NCI-H2196 treated with DMSO at 0.1 percent for 48 hours (cell line): ENCODE measurements at regions not wholly inside any gene's neighbourhood (a gene's known extent, or its start where the extent isn't known, plus 50 kb on each side); places are given as distances from the start of the nearest gene placed in this dataset.
"Not testable (repeated sequence)": the region's sequence is repeated elsewhere in the genome, so short reads cannot be mapped to it uniquely, and the experiment has no call there.

Experiments used
- DNase-seq: peaks from one replicate; lab custom pipeline; 2025; ENCODE audit not compliant: unreplicated experiment; lab: John Stamatoyannopoulos, UW

DNA sequence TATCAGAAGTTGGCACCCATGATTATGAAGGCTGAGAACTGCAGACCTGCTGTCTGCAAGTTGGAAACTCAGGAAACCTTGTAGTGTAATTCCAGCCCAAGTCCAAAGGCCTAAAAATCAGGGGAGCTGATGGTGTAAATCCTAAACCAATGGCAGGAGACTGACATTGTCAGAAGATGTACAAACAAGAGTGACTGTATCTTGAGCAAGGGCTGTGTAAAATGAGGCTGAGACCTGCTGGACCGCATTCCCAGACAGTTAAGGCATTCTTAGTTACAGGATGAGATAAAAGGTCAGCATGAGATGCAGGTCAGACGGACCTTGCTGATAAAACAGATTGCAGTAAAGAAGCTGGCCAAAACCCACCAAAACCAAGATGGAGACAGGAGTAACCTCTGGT is 147.7 kb downstream of the COG6 start:
- DNase-seq = no peak

DNA sequence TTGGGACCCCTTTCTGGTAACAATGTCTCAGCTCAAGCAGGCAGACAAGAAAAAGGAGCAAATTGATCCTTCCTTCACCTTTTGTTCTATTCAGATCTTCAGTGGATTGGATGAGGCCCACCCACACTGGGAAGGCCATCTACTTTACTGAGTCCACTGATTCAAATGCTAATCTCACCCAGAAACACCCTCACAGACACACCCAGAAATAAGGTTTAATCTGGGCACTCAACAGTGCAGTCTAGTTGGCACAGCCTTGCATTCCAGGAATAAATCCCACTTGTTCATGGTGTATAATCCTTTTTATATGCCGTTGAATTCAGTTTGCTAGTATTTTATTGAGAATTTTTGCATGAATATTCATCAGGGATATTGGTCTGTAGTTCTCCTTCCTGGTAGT is 148.4 kb downstream of the COG6 start:
- DNase-seq = no peak

DNA sequence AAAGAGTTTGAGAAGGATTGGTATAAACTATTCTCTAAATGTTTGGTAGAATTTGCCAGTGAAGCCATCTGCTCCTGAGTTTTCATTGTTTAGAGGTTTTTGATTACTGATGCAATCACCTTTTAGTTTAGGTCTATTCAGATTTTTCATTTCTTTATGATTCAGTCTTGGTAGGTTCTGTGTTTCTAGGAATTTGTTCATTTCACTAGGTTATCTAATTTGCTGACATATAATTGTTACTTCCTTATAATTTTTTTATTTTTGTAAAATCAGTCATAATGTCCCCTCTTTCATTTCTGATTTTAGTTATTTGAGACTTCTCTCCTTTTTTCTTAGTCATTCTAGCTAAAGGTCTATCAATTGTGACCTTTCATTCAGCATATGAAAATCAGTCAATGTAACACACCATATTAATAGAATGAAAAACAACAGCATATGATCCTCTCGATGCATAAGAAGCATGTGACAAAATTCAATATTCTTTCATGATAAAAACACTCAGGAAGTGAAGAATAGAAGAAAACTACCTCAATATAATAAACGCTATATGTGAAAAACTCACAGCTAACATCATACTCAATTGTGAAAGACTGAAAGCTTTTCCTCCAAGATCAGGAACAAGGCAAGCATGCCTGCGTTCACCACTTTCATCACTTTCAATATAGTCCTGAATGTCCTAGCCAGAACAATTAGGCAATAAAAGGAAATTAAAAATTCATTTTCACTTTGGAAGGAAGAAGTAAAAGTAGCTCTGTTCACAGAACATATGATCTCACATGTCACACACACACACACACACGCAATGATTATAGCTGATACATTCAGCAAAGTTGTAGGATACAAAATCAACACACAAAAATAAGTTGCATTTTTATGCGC is 149.1 kb downstream of the COG6 start:
- DNase-seq = no peak

DNA sequence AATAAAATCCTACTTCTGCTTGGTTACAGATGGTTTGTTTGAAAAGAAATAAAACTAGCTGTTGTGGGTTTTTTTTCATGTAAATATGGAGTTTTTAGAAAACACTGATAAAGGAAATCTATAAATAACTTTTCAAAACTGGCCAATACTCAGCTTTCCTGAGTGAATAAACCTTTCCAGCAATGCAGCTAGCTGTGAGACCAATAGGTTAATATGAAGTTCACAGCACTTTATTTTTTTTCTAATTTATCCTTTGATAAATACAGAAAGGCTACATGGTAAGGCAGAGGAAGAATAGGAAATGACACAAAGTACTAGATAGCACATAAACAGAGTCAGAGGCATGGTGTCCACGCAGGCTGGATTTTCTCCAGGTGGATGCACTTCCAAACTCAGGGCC is 154.0 kb downstream of the COG6 start:
- DNase-seq = no peak

DNA sequence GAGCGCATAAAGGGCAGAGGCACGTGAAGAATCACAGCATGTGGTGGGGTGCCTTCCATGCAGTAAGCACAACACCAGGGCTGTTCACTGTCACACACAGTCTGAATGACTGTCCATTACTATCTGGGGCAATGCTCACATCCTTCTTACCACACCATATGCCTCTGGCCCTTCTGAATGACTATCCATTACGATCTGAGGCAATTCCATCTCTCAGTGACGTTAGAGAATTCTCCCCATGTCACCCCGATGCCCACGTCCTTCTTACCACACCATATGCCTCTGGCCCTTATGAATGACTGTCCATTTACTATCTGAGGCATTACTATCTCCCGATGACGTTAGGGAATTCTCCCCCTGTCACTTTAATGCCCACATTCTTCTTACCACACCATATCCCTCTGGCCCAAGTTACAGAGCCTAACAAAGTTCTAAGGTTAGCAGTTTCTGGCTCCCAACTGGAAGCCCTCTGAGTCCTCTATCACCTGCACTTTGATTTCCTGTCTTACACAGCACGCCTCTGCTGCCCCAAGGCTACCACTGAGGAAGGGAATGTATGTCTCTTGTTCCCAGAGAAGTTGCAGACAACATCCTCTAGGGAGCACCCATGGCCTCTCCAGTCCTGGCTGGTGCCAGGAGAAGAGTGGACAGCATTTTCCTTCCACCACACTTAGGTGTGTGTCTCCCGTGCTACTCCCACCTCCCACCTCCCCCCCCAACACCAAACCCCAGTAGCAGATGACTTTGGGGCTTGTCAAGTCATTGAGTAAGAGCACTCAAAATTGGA is 154.8 kb downstream of the COG6 start:
- no peak for DNase-seq

DNA sequence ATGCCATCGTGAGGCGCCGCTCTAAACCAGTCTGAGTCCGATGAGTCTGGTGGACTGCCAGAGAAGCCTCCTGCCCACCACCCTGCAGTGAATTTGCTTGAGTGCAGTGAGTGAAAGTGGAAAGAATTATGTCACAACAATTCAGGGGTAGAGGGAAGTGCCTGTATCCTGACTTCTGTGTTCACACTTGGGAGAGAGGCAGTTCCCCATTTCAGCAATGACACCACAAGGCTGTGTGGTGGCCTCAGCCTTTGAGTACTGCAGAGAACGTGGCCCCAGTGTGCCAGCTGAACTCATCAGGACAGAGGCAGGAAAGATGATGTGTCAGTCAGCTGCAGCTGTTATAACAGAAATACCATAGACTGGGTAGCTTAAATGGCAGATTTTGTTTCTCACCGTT is 155.6 kb downstream of the COG6 start:
- no peak for DNase-seq

DNA sequence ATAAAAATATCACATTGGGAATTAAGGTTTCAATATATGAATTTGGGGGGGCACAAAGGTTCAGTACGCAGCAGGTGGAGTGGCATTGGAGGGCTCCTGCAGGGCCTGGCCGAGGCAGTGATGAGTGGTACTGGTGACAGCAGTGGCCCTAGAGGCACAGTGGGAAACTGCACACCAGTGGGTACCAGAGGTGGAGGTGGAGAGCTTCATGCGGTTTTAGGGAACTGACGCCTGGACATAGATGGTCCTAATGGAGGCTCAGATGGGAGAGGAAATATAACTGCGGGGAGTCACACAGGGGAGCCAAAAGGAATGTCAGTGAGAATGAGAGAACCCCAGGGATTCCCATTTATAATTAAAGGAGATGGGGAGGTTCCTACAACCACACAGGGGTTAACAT is 156.2 kb downstream of the COG6 start:
- no peak for DNase-seq

DNA sequence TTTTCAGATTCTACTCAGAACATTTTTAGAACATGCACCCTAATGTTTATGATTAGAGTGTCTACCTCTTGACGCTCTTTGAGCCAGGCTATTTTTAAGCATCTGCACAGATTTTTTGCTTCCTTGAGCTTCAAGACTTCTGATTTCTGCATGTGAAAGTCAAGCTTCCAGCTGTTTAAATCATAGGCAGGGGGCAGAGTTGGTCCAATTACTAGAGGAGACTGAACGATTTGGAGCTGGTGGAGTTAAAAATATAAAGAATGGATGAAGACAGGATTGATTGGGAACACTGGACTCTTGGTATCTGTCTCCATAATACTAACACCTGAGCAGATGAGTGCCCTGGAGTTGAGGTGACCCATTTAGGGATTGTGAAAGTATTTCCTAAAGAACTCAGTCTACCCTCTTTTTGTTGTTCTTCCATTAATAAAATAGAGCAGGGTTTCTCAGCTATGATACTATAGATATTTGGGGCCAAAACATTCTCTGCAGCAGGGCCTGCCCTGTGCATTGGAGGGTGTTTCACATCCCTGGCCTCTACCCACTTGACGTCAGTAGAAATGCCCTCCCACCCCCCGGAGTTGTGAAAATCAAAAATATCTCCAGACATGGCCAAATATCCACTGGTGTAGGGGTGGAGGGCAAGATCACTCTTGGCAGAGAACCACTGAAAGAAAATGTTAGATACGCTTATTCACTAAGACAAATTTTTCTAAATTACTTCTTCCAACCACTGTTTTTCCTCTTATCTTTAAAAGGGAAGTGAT is 160.1 kb downstream of the COG6 start:
- no peak for DNase-seq

DNA sequence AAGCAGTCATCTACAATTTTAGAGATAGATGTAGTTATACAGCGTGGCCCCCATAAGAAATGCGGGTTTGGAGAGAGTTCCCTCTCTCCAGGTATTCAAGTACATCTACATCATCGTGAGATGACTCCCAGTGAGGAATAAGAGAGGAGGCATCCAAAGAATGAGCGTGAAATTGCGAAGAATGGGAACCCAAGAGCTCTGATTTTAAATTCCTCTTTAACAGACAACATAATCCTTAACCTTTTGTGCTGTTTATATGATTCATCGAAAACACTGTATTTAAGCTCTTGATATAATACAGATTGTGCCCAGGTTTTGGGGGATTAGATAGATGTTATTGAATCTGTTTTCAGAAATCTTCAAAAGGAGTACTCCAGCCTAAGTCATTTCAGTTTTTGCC is 161.5 kb downstream of the COG6 start:
- no peak for DNase-seq

DNA sequence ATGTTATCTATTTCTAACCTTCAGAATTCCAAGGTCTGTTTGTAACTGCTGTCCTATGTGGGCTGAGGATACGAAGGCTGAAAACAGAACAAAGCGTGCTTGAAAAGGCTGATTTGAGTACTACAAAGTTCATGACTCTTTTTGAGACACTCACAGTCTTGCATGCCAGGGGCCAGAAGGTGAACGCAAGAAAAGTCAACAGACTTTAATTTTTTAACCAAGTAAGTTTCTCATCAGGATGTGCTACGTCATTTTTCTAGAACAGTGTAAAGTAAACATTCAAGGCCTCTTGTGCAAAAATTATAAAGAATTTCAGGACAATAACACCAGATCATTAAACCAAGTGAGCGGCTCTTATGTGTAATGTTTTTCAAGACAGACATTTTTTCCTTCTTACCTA is 163.5 kb downstream of the COG6 start:
- DNase-seq = no peak

DNA sequence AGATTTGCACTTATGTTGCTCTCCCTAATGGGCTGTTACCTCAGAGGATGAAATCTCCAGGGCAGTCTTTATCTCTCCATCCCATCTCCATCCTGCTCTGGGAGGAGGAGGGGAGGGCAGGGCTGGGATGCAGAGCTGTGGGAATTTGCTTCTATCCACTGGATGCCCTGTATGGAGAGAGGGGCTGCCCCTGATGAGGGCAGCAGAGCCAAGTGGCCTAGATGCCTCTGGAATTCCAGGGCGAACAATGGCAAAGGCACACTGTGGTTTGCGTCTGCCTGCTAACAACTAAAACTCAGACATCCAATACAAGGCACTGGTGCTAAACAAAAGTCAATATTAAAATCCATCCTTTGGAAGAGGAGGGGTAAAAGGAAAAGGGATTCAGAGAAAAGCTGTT is 165.1 kb downstream of the COG6 start:
- DNase-seq = no peak

DNA sequence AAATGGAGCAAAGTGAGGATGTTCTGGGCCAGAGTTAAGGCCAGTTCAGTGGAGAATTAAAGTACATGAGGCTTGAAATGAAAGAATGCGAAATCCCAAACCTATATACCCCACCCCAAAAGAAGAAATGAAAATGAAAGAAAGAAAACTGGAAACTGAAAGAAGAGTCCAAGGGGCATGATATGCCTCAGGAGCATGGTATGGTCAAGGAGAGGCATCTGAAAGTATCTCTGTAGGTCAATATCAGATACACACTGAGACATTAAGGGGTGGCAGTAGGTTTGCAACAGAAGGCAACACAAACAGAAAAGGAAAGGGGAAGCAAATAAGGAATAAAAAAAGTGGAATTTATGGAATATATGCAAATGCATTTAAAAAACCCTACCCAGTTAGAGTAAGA is 166.5 kb downstream of the COG6 start:
- DNase-seq = no peak

DNA sequence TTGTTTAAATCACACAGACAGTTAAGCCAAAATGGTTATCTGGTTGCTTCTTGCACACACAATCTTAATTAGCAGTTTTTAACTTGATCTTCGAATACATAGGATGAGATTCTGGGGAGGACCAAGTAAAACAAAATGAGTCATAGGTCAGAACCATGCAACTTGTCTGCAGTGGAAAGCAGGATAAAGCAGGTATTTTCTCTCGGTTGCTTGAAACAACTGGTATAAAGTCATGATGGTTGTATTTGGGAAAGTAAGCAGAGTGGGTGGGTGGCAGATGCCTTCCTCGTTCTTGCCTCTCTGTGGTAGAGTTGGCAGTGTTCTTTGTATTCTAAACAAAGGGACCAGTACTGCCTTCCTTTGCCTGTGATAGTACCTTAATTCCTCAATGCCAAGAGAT is 167.0 kb downstream of the COG6 start:
- DNase-seq = no peak

DNA sequence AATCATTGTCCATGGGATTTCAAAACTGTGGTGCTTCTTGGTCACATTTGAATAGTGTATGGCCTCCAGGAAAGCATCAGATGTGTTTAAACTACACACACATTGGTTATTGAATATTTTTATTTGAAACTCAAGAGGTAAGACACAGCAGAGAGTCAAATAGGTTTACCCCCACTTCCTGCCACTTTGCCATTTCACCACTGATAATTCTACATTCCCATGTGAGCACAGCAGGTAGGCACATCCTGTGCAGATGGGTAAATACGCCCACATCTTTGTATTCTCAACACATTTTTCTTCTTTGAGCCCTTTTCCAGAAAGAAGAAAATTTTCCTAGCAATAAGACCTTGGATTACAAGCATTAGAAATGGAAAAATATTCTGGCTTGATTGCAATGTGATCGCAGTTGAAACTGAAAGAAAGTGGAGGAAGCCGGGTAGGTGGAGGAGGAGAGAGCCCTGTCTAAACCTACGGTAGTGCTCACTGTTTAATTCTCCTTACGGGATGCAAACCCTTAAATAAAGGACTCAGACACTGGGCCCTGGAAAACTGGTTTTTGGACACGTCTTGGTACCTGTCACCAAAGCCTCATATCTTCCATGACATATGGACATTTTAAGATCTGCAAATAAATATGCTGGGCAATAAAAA is 167.7 kb downstream of the COG6 start:
- DNase-seq = no peak

DNA sequence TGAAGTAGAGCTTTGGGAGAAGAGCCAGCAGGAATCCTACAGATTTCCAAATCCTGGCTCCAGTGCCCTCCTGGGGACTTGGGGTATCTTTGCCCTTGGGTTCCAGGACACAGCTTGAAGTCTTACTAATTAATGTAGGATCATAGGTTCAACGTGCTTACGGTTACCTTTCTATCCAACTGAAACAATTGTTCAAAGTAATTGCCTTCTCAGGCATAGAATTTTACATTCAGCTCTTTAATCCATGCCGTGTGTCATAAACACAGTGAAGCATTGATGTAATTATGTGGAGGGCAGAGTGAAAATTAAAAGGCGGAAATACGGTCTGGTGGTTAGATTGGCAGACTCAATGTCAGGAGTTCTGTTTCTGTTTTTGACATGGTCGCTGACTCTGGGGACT is 170.4 kb downstream of the COG6 start:
- DNase-seq = no peak

DNA sequence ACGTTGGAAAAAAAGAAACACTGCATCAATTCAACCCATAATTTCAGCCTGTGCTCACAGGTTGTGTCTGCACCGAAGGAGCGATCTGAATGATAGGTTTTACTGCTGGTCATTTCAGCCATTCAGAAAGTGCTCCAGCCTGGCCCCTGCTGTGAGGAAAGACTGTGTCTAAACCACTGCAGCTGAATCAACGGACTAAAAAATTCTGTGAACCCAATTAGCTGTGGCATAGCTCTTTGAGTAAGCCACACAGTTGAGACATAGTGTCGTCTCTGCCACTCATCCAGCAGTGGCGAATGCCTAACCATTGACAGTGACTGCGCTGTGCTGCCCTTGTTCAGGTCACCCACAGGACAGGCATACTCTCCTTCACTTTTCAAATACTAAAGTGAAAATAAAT is 179.8 kb downstream of the COG6 start:
- no peak for DNase-seq

DNA sequence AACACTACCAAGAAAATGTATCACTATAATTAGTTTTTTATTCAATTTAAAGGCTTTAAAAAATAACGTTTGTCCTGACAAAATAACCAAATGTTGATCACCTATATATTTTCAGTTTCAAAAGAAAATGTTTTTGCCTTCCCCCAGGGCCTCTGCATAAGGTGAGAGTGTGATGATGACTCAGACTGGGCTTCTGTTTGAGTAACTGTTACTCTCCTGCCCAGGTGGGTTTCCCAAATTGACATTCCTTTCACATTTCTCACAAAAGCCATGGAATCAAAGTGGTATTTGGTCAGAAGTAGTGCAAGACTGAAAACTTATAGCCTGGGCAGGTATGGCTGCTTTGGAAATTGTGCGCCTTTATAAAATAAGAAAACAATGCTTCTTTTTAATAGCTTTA is 180.6 kb downstream of the COG6 start:
- DNase-seq = no peak

DNA sequence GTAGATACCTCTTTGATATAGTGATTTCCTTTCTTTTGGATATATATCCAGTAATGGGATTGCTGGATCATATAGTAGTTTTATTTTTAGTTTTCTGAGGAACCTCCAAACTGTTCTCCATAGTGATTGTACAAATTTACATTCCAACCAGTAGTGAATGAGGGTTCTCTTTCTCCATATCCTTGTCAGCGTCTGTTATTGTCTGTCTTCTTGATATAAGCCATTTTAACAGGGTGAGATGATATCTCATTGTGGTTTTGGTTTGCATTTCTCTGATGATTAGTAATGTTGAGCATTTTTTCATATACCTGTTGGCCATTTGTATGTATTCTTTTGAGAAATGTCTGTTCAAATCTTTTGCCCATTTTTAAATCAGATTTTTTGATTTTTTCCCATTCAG is 182.4 kb downstream of the COG6 start:
- DNase-seq = not testable (repeated sequence)

DNA sequence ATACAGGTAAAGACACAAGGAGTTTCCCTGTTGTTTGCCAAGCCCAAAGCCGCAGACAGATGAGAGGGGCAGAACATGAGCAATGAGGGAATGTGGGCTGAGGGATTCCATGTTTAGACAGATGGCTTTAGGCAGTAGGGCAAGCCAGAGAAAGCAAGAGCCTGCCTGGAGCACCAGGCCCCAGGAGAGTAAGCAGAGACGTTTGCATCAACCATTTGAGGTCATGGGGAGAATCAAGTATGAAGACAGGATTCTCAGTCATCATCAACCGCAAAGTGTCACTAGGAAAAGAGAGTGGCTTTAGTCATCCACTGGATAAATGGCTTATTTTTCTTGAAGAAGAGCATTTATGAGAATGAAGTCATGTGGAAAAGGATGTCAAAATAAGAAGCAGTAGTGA is 184.7 kb downstream of the COG6 start:
- no peak for DNase-seq

DNA sequence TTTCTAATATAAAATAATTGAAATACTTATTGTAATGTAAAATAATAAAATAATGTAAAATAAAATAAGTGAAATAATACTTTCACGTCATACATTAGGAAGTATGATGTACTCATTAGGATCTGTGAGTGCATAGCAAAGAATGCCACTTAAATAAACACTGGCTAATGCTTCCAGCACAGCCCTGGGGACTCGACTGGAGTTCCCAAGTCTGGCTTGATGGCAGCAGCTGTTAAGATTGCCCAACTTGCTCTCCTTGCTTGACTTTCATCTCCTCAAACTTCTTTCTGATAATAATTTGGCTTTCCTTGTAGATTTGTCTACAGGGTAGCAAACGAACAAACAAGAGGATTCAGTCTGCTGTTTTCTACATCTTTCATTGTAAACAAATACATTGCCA is 191.9 kb downstream of the COG6 start:
- no peak for DNase-seq

DNA sequence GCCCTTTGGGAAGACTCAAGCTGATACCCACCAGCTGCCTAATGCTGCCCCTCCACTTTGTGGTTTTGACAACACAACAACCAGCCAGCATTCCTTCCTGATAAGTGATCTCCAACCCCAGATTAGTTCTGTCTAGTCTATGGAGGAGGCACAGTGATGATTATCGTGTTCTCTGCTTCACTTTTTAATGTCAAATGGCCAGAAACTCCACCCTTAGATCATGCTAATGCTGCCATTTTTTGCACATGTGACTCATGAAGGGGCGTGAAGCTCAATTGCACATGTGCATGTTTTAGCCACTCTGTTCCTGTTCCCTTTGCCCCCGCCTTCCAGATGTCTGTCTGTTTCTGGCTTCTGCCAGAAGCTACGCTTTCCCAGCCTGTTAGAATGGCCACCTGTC is 199.8 kb downstream of the COG6 start:
- DNase-seq = no peak
